H9 (cell line): ENCODE measurements at regions not wholly inside any gene's neighbourhood (a gene's known extent, or its start where the extent isn't known, plus 50 kb on each side); places are given as distances from the start of the nearest gene placed in this dataset.

Experiments used
- DNase-seq: peaks from one replicate; pipeline ENCODE4 v3.0.0-alpha.2; 2017
- H2AFZ ChIP-seq: one replicate; pipeline ENCODE4 v1.6.1; 2013; ENCODE audit warnings: mild to moderate bottlenecking, low read length, control low read depth, moderate library complexity
- H2AK5ac ChIP-seq: 2 replicates; pipeline ENCODE4 v1.6.1; 2013; ENCODE audit warnings: low read length, control low read depth, mixed read lengths; ENCODE audit not compliant: insufficient read length
- H2BK120ac ChIP-seq: one replicate; pipeline ENCODE4 v1.6.1; 2013; ENCODE audit warnings: low read depth, mild to moderate bottlenecking, low read length, control low read depth, inconsistent platforms; ENCODE audit not compliant: poor library complexity, severe bottlenecking
- H2BK12ac ChIP-seq: 2 replicates; pipeline ENCODE4 v1.6.1; 2013; ENCODE audit warnings: low read length, control low read depth, mixed read lengths, low read depth; ENCODE audit not compliant: insufficient read length
- H2BK15ac ChIP-seq: 2 replicates; pipeline ENCODE4 v1.6.1; 2013; ENCODE audit warnings: low read depth, low read length, control low read depth
- H2BK20ac ChIP-seq: one replicate; pipeline ENCODE4 v1.6.1; 2013; ENCODE audit warnings: low read depth, mild to moderate bottlenecking, low read length, control low read depth, inconsistent platforms; ENCODE audit not compliant: poor library complexity, severe bottlenecking
- H2BK5ac ChIP-seq: 2 replicates; pipeline ENCODE4 v1.6.1; 2013; ENCODE audit warnings: low read length, control low read depth, mixed read lengths; ENCODE audit not compliant: insufficient read length
- H3K14ac ChIP-seq: 2 replicates; pipeline ENCODE4 v1.6.1; 2013; ENCODE audit warnings: low read length, control low read depth; ENCODE audit not compliant: insufficient read depth
- H3K18ac ChIP-seq: 2 replicates; pipeline ENCODE4 v1.6.1; 2013; ENCODE audit warnings: low read depth, mild to moderate bottlenecking, mixed read lengths, low read length, control low read depth; ENCODE audit not compliant: insufficient read length
- H3K23ac ChIP-seq: 2 replicates; pipeline ENCODE4 v1.6.1; 2013; ENCODE audit warnings: low read length, control low read depth, mixed read lengths, low read depth; ENCODE audit not compliant: insufficient read length
- H3K23me2 ChIP-seq: 2 replicates; pipeline ENCODE4 v1.6.1; 2013; ENCODE audit warnings: low read depth, mild to moderate bottlenecking, mixed read lengths, low read length, control low read depth; ENCODE audit not compliant: insufficient read length, poor library complexity, severe bottlenecking
- H3K27ac ChIP-seq: 2 replicates; pipeline ENCODE4 v1.5.1; 2013; ENCODE audit warnings: low read length, control low read depth, mixed read lengths, low read depth; ENCODE audit not compliant: insufficient read length
- H3K27me3 ChIP-seq: 2 replicates; pipeline ENCODE4 v1.6.1; 2013; ENCODE audit warnings: low read length, control low read depth, inconsistent platforms; ENCODE audit not compliant: insufficient read depth
- H3K4ac ChIP-seq: 2 replicates; pipeline ENCODE4 v1.6.1; 2013; ENCODE audit warnings: low read depth, mild to moderate bottlenecking, control low read depth, inconsistent platforms, low read length, moderate library complexity
- H3K4me1 ChIP-seq: 2 replicates; pipeline ENCODE4 v1.6.1; 2013; ENCODE audit warnings: low read length, control low read depth, inconsistent platforms; ENCODE audit not compliant: insufficient read depth
- H3K4me2 ChIP-seq: 2 replicates; pipeline ENCODE4 v1.6.1; 2013; ENCODE audit warnings: low read length, control low read depth, mixed read lengths; ENCODE audit not compliant: insufficient read length, insufficient read depth
- H3K56ac ChIP-seq: 2 replicates; pipeline ENCODE4 v1.6.1; 2013; ENCODE audit warnings: low read depth, mild to moderate bottlenecking, mixed read lengths, low read length, control low read depth; ENCODE audit not compliant: insufficient read length
- H3K79me1 ChIP-seq: 2 replicates; pipeline ENCODE4 v1.6.1; 2013; ENCODE audit warnings: low read depth, mild to moderate bottlenecking, moderate library complexity, low read length, control low read depth, inconsistent platforms; ENCODE audit not compliant: insufficient read depth, poor library complexity, severe bottlenecking
- H3K79me2 ChIP-seq: 2 replicates; pipeline ENCODE4 v1.6.1; 2013; ENCODE audit warnings: low read length, control low read depth, inconsistent platforms; ENCODE audit not compliant: insufficient read depth
- H3K9ac ChIP-seq: 2 replicates; pipeline ENCODE4 v1.6.1; 2013; ENCODE audit warnings: low read length, control low read depth, mixed read lengths; ENCODE audit not compliant: insufficient read length; ENCODE audit errors: extremely low read depth
- H3K9me3 ChIP-seq: one replicate; pipeline ENCODE4 v1.6.1; 2013; ENCODE audit warnings: low read depth, low read length, inconsistent platforms; ENCODE audit not compliant: control insufficient read depth
- H3T11ph ChIP-seq: one replicate; pipeline ENCODE4 v1.6.1; 2013; ENCODE audit warnings: mild to moderate bottlenecking, low read length, control low read depth, inconsistent platforms
- H4K20me1 ChIP-seq: one replicate; pipeline ENCODE4 v1.6.1; 2013; ENCODE audit not compliant: control insufficient read depth, insufficient read length, insufficient read depth
- H4K5ac ChIP-seq: 2 replicates; pipeline ENCODE4 v1.6.1; 2013; ENCODE audit warnings: low read depth, mild to moderate bottlenecking, mixed read lengths, low read length, control low read depth; ENCODE audit not compliant: insufficient read length
- H4K8ac ChIP-seq: replicated peaks from 2 replicates; pipeline ENCODE4 v1.6.1; 2013; ENCODE audit warnings: low read length, control low read depth, mixed read lengths, low read depth; ENCODE audit not compliant: insufficient read length
- H4K91ac ChIP-seq: 2 replicates; pipeline ENCODE4 v1.6.1; 2013; ENCODE audit warnings: low read depth, mild to moderate bottlenecking, moderate library complexity, mixed read lengths, low read length, control low read depth; ENCODE audit not compliant: insufficient read length
- H3K27ac Mint-ChIP-seq, 3 experiments: 2 replicates in 2 of 3; 3 replicates in 1 of 3; pipeline ENCODE4 v1.8.0; 2020 to 2021; ENCODE audit warnings: mixed read lengths in 3 of 3, mild to moderate bottlenecking in 1 of 3, moderate library complexity in 1 of 3
- H3K27me3 Mint-ChIP-seq: 2 replicates; pipeline ENCODE4 v1.8.0; 2021; ENCODE audit warnings: low read depth, mild to moderate bottlenecking, moderate library complexity, mixed read lengths
- H3K36me3 Mint-ChIP-seq, 3 experiments: 2 replicates in 2 of 3; 3 replicates in 1 of 3; pipeline ENCODE4 v1.8.0; 2020 to 2021; ENCODE audit warnings: low read depth in 3 of 3, mixed read lengths in 3 of 3; ENCODE audit not compliant: insufficient read depth in 1 of 3
- H3K4me1 Mint-ChIP-seq, 2 experiments: 2 replicates each; pipeline ENCODE4 v1.8.0; 2020; ENCODE audit warnings: mixed read lengths in 2 of 2
- H3K4me3 Mint-ChIP-seq, 2 experiments: 2 replicates in 1 of 2; 3 replicates in 1 of 2; pipeline ENCODE4 v1.8.0; 2020 to 2021; ENCODE audit warnings: mild to moderate bottlenecking in 2 of 2, mixed read lengths in 2 of 2, moderate library complexity in 1 of 2
- H3K9me3 Mint-ChIP-seq, 2 experiments: 2 replicates in 1 of 2; 3 replicates in 1 of 2; pipeline ENCODE4 v1.8.0; 2020; ENCODE audit warnings: mild to moderate bottlenecking in 2 of 2, mixed read lengths in 2 of 2, moderate library complexity in 1 of 2
- CTCF ChIP-seq: fragments of 200-600 bp; sonication (generic); conservative IDR thresholded peaks from 3 replicates; pipeline ENCODE4 v1.8.0; 2021; ENCODE audit warnings: antibody characterized with exemption, mild to moderate bottlenecking
- WGBS: extraction: QIAGEN DNeasy Blood & Tissue Kit; methylation state at CpG from one replicate; pipeline ENCODE4 v1.1.7; 2013; ENCODE audit warnings: missing lambda C conversion rate, low lambda C conversion rate, mixed read lengths; ENCODE audit not compliant: insufficient read length; ENCODE audit errors: extremely low coverage; 5-methylcytosine and 5-hydroxymethylcytosine counted together

DNA sequence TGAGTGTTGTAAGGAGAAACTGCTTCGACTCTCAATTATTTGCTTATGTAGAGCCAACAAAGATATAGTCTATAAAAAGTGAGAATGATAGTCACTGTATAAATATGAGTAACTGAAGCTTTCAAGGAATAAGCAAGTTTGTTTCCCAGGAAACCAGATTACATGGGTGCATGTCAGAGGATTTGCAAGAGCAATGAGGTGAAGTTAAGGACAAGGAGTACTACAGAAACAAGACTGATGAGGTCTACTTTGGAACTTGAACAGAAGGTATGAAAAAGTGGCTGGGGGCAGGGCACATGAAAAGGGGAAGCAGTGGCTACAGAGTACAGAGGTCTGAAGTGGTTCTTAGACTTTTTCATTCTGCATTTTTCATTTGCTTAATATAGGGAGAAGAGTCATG lies 321.0 kb upstream of the CXXC4 start:
- no peak overlapping the region for H3T11ph ChIP-seq
- H3K23me2 ChIP-seq, result no peaks in the 10 kb centered on the region
- Mint-ChIP-seq H3K4me1 (no peaks in the 10 kb centered on the region), H3K9me3 (no peaks in the 10 kb centered on the region), H3K4me3 (no peak overlapping the region), H3K36me3 (no peaks in the 10 kb centered on the region; a peak in 1 of 7 replicates), H3K27ac (no peak overlapping the region), H3K27me3 (no peaks in the 10 kb centered on the region)
- DNase-seq, result no peak
- H3K9ac ChIP-seq, result no peak overlapping the region
- H2BK12ac ChIP-seq, result no peak overlapping the region
- H3K4ac ChIP-seq, result no peak overlapping the region
- no peaks in the 10 kb centered on the region for H3K27me3 ChIP-seq
- no peaks in the 10 kb centered on the region for H3K79me1 ChIP-seq
- H3K56ac ChIP-seq, result no peak overlapping the region
- no peak overlapping the region for H4K5ac ChIP-seq
- H2BK15ac ChIP-seq, result no peak overlapping the region
- H2BK120ac ChIP-seq, result no peak overlapping the region
- H3K23ac ChIP-seq, result no peak overlapping the region
- WGBS, result no CpG with 5 or more reads among the region's 1 CpG
- H3K4me2 ChIP-seq, result no peak overlapping the region
- H3K4me1 ChIP-seq, result no peaks in the 10 kb centered on the region
- H2BK5ac ChIP-seq, result no peak overlapping the region
- H2AK5ac ChIP-seq, result no peak overlapping the region
- no peaks in the 10 kb centered on the region for H3K79me2 ChIP-seq
- H3K14ac ChIP-seq, result no peak overlapping the region
- no peak overlapping the region for H2AFZ ChIP-seq
- no peaks in the 10 kb centered on the region for H4K20me1 ChIP-seq
- no peak overlapping the region for H3K18ac ChIP-seq
- H3K27ac ChIP-seq, result no peak overlapping the region
- H4K91ac ChIP-seq, result no peak overlapping the region
- no peak overlapping the region for H2BK20ac ChIP-seq
- H4K8ac ChIP-seq, result no peak overlapping the region
- no peaks in the 10 kb centered on the region for H3K9me3 ChIP-seq
- TF ChIP-seq CTCF, result no peak
